GM12801 (cell line): ENCODE measurements at regions not wholly inside any gene's neighbourhood (a gene's known extent, or its start where the extent isn't known, plus 50 kb on each side); places are given as distances from the start of the nearest gene placed in this dataset.

ENCODE experiments used
- CTCF ChIP-seq: IDR thresholded peaks from one replicate; pipeline ENCODE4 v1.5.1; 2011; ENCODE audit warnings: control low read depth; ENCODE audit not compliant: insufficient read length; ENCODE audit errors: extremely low read depth

GRCh38 chr1:29488086-29488793 is 251.9 kb downstream of the PTPRU start:
- no peak for TF ChIP-seq CTCF

GRCh38 chr1:29487291-29487690 is 251.0 kb downstream of the PTPRU start:
- TF ChIP-seq CTCF = no peak

DNA sequence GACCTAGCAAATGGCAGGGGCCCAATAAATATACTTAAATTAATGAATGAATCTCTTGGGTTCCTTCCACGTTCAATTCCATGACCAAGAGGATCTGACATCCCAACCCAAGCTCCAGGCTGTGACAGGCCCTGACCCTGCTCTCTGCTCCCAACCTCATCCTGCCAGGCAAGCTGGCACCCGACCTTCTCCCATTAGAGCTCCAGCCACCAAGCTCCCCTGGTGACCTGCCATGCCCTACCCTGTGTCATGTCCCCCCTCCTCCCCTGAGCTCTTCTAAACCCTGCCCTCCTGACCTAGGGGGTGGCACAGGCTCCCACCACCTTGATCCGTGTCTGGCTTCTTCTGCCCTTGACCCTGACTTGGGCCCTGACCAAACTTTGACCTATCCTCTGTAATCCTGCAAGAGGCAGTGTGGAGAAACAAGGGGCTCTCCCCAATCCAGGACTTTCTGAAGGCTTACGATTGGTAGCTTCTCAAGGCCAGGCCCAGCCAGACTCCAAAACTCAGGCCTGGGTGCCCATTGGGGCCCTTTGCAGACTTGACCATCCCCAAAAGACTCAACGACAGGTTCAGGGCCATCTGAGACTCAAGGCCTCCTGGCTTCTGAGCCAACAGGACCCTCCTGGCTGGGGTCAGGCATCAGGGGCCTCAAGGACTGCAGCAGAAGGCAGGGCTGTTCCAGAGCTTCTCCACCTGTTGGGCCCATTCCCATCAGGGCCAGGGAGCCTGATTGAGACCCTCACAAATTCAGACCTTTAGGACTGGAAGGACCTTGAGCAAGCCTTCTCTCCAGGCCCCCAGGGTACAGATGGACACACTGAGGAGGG is 249.0 kb downstream of the PTPRU start:
- no peak for TF ChIP-seq CTCF

DNA sequence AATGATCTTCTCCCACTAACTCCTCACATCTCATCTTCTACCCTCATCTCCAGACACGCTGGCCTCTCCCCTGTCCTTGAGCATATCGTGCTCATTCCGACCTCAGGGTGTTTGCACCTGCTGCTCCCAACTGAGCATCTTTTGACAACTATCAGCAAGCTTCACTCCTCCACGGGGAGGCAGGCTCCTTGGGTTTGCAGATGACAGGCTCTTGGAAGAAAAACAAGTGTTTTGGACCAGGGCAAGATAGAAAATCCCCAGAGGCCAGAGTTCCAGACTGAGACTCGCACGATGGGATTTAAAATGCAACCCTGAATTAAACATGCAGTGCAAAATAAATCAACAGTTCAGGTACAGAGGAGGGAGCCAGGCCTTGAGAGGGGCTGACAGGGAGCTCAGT is 246.7 kb downstream of the PTPRU start:
- TF ChIP-seq CTCF = no peak

DNA sequence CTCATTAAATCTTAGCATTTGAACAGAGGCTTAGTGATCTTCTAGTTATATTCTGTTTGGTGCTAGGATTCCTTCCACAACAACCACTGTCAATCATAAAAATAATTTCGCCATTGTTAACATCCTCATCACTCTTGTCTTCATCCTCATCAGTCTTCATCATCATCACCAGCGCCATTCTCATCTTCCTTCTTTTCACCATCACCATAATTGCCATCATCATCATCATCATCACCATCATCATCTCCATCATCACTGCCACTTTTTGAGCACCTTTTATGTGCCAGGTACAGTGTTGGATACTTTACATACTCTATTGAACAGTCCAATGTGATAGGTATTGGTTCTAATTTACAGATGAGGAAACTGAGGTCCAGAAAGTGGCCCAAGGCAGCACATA is 245.7 kb downstream of the PTPRU start:
- no peak for TF ChIP-seq CTCF

- no peak for TF ChIP-seq CTCF
Observed at GRCh38 chr1:29481031-29481430, 244.7 kb downstream of the PTPRU start.

DNA sequence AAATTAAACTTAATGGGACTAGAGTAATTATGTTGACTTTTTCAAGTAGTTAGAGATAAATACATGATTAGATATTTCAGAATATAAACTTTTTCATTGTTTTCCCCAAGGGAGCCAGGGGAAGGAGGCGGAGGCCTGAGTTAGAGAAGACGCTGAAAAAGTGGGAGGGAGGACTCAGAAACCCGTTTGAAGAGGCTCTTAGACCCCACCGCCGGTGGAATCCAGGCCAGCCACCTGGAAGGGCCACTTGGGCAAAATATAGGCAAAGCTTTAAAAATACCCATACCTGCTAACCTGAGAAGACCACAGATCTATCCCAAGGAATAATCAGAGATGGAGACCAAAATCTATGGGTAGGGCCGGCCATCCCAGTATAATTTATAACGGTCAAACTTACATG is 242.6 kb downstream of the PTPRU start:
- TF ChIP-seq CTCF = no peak
